GM10266 (cell line): ENCODE measurements at regions not wholly inside any gene's neighbourhood (a gene's known extent, or its start where the extent isn't known, plus 50 kb on each side); places are given as distances from the start of the nearest gene placed in this dataset.

ENCODE experiments used
- DNase-seq: peaks from one replicate; pipeline ENCODE4 v3.0.0; 2012; ENCODE audit errors: extremely low spot score
- CTCF ChIP-seq: IDR thresholded peaks from 2 replicates; pipeline ENCODE4 v1.5.1; 2012; ENCODE audit warnings: mild to moderate bottlenecking, low read depth; ENCODE audit not compliant: control insufficient read depth, insufficient read depth; ENCODE audit errors: missing control alignments

GRCh38 chr2:106735807-106736206 is 150.2 kb downstream of the ST6GAL2 start:
- DNase-seq = no peak
- TF ChIP-seq CTCF = no peak

GRCh38 chr2:106736221-106736620 is 149.7 kb downstream of the ST6GAL2 start:
- no peak for TF ChIP-seq CTCF
- no peak for DNase-seq

GRCh38 chr2:106745468-106745867 is 140.5 kb downstream of the ST6GAL2 start:
- no peak for TF ChIP-seq CTCF
- no peak for DNase-seq

GRCh38 chr2:106749823-106750222 is 136.1 kb downstream of the ST6GAL2 start:
- no peak for DNase-seq

More at GRCh38 chr2:106749823-106750222, 136.1 kb downstream of the ST6GAL2 start:
- TF ChIP-seq CTCF = no peak
